ENCODE measurements at regions not wholly inside any gene's neighbourhood (a gene's known extent, or its start where the extent isn't known, plus 50 kb on each side); places are given as distances from the start of the nearest gene placed in this dataset.

DNA sequence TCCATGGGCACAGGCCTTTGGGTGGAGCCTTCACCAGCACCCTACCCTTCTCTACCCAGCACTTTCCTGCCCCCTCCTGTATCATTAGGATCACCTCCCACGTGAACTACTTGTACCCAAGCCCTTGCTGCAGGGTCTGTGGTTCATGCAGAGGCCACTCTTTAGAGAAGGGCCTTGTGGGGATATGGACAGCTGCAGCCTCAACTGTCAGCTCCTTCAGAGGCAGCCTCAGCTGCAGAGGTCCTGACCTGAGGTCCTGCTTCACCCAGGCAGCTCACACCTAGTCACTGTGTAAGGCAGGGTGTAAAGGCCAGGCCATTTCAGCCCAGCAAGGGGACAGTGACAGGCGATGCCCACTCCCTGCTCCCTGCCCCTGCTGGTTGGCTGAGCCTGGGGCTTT lies 448.6 kb upstream of the PROK2 start:
- WGBS = 88% methylated on average over 2 of the region's 2 CpGs

GRCh38 chr3:72232777-72233176 lies 447.8 kb upstream of the PROK2 start:
- Histone ChIP-seq H3K4me3 (no peak overlapping the region), H3K4me1 (peaks cover 10 to 36% (median 32%) of the 10 kb centered on the region in 4 donors), H3K27ac (replicated peaks in 1 of 4) (no peak overlapping the region), H3K27me3 (no peaks in the 10 kb centered on the region), H3K36me3 (no peaks in the 10 kb centered on the region), H3K9me3 (no peaks in the 10 kb centered on the region)
- intact Hi-C loops (cut with DNase I) = no loop called here
- DNase-seq (ENCODE audit: extremely low spot score) = no peak
- 89% methylated on average over 6 of the region's 6 CpGs for WGBS
- TF ChIP-seq POLR2AphosphoS5 (IDR thresholded peaks at IDR 0.05) (no peak), POLR2A (IDR thresholded peaks at IDR 0.05; ENCODE audit: low read depth) (no peak), EP300 (IDR thresholded peaks at IDR 0.05) (no peak), CTCF (IDR thresholded peaks at IDR 0.05) (no peak)

More for the DNA sequence above, 448.6 kb upstream of the PROK2 start:
- H3K36me3 ChIP-seq = no peaks in the 10 kb centered on the region
- intact Hi-C loops (cut with DNase I) = no loop called here
- DNase-seq (ENCODE audit: extremely low spot score) = no peak
- TF ChIP-seq POLR2AphosphoS5 (IDR thresholded peaks at IDR 0.05) (no peak), EP300 (IDR thresholded peaks at IDR 0.05) (no peak), POLR2A (IDR thresholded peaks at IDR 0.05; ENCODE audit: low read depth) (no peak), CTCF (IDR thresholded peaks at IDR 0.05) (no peak)
- H3K27ac ChIP-seq (replicated peaks in 1 of 4) = no peak overlapping the region
- H3K9me3 ChIP-seq = no peaks in the 10 kb centered on the region
- H3K27me3 ChIP-seq = no peaks in the 10 kb centered on the region
- H3K4me3 ChIP-seq = no peak overlapping the region
- peaks cover 10 to 42% (median 36%) of the 10 kb centered on the region in 4 donors for H3K4me1 ChIP-seq

DNA sequence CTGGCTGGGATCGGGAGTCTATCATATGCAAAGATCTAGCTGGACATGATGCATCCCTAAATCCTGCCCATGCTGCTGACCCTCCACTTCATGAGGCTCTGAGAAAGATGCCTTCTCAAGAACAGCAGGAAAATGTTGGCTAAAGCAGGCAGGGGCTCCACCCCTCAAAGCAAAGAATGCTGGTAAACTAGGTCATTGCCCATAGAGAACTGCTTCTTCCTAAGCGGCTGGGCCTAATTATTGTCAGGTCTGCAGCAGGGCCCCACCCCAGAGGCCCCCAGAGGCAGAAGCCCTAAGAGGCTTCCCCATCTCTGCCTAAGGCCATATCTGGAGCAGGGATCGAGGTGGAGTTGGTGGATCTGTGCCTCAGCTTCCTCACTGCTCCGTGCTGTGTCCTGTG lies 447.4 kb upstream of the PROK2 start:
- Histone ChIP-seq H3K27ac (replicated peaks in 1 of 4) (no peak overlapping the region), H3K4me1 (peaks cover 10 to 36% (median 32%) of the 10 kb centered on the region in 4 donors), H3K9me3 (no peaks in the 10 kb centered on the region), H3K27me3 (no peaks in the 10 kb centered on the region), H3K4me3 (no peak overlapping the region), H3K36me3 (no peaks in the 10 kb centered on the region)
- no peak for TF ChIP-seq POLR2AphosphoS5 (IDR thresholded peaks at IDR 0.05)
- no peak for TF ChIP-seq POLR2A (IDR thresholded peaks at IDR 0.05; ENCODE audit: low read depth)
- TF ChIP-seq EP300 (IDR thresholded peaks at IDR 0.05) = no peak
- no peak for TF ChIP-seq CTCF (IDR thresholded peaks at IDR 0.05)
- 96% methylated on average over 4 of the region's 4 CpGs for WGBS
- no peak for DNase-seq (ENCODE audit: extremely low spot score)
- intact Hi-C loops (cut with DNase I) = no loop called here

GRCh38 chr3:72231439-72232196 lies 446.7 kb upstream of the PROK2 start:
- WGBS = 87% methylated on average over 10 of the region's 10 CpGs
- H3K9me3 ChIP-seq = no peaks in the 10 kb centered on the region
- no peak overlapping the region for H3K4me3 ChIP-seq
- H3K4me1 ChIP-seq = peaks cover 10 to 36% (median 32%) of the 10 kb centered on the region in 4 donors
- intact Hi-C loops (cut with DNase I) = no loop called here
- no peaks in the 10 kb centered on the region for H3K36me3 ChIP-seq
- no peak for DNase-seq (ENCODE audit: extremely low spot score)
- TF ChIP-seq CTCF (IDR thresholded peaks at IDR 0.05) = no peak
- TF ChIP-seq POLR2A (IDR thresholded peaks at IDR 0.05; ENCODE audit: low read depth) = no peak
- TF ChIP-seq POLR2AphosphoS5 (IDR thresholded peaks at IDR 0.05) = no peak
- TF ChIP-seq EP300 (IDR thresholded peaks at IDR 0.05) = no peak
- no peak overlapping the region for H3K27ac ChIP-seq (replicated peaks in 1 of 4)
- no peaks in the 10 kb centered on the region for H3K27me3 ChIP-seq

Data from esophagus muscularis mucosa (tissue), 4 donors.